Uterus (tissue), 3 donors: ENCODE measurements at regions not wholly inside any gene's neighbourhood (a gene's known extent, or its start where the extent isn't known, plus 50 kb on each side); places are given as distances from the start of the nearest gene placed in this dataset.

Experiments
- DNase-seq, 2 donors: peaks; one replicate each; pipeline ENCODE4 v3.0.0-alpha.2; 2019 to 2020
- H3K27ac ChIP-seq, 2 donors: fragments of 200-600 bp; sonication (generic); 1 replicate in 1 of 2; 2 replicates in 1 of 2; pipeline ENCODE4 v1.5.1; 2016 to 2018
- H3K27me3 ChIP-seq, 2 donors: fragments of 200-600 bp; sonication (generic); one replicate each; pipeline ENCODE4 v1.5.1; 2018 to 2019; ENCODE audit warnings: control low read depth in 1 of 2
- H3K36me3 ChIP-seq, 2 donors: fragments of 200-600 bp; sonication (generic); one replicate each; pipeline ENCODE4 v1.5.1; 2019; ENCODE audit warnings: control low read depth in 1 of 2
- H3K4me1 ChIP-seq, 2 donors: fragments of 200-600 bp; sonication (generic); one replicate each; pipeline ENCODE4 v1.5.1; 2018 to 2019; ENCODE audit warnings: control low read depth in 1 of 2
- H3K4me3 ChIP-seq, 2 donors: fragments of 200-600 bp; sonication (generic); 1 replicate in 1 of 2; 2 replicates in 1 of 2; pipeline ENCODE4 v1.5.1; 2018 to 2019; ENCODE audit warnings: mild to moderate bottlenecking in 1 of 2
- H3K9me3 ChIP-seq, 2 donors: fragments of 200-600 bp; sonication (generic); one replicate each; pipeline ENCODE4 v1.5.1; 2019; ENCODE audit warnings: control low read depth in 1 of 2
- CTCF ChIP-seq, 4 experiments: fragments of 200-600 bp in 2 of 4; fragments of 450-650 bp in 2 of 4; sonication (generic) in 2 of 4; IDR thresholded peaks; one replicate each; pipeline ENCODE4 v1.5.1; 2016 to 2019; ENCODE audit warnings: antibody characterized with exemption in 4 of 4, mild to moderate bottlenecking in 2 of 4, moderate library complexity in 1 of 4
- POLR2A ChIP-seq, 2 donors: fragments of 450-650 bp; IDR thresholded peaks; one replicate each; pipeline ENCODE4 v1.6.1; 2016; ENCODE audit warnings: antibody characterized with exemption in 2 of 2, mild to moderate bottlenecking in 1 of 2, moderate library complexity in 1 of 2
- intact Hi-C: fragments of 100-400 bp; cut with DNase I; formaldehyde crosslinking; loops from one replicate; pipeline ENCODE4 v1.15.1; 2023; ENCODE audit warnings: low total_unique reads
- donor health status: DM: yes; HTN: yes; CAD: no.

- Histone ChIP-seq H3K36me3 (no peaks in the 10 kb centered on the region), H3K27ac (no peak overlapping the region), H3K27me3 (no peaks in the 10 kb centered on the region), H3K9me3 (no peaks in the 10 kb centered on the region), H3K4me1 (no peaks in the 10 kb centered on the region), H3K4me3 (no peak overlapping the region)
- DNase-seq, result no peak
- intact Hi-C loops, result no loop called here
- TF ChIP-seq POLR2A (IDR thresholded peaks at IDR 0.05), result no peak
- TF ChIP-seq CTCF (IDR thresholded peaks at IDR 0.05), result peak in 1 of 4 experiments; percentile 6
Measured at GRCh38 chr7:125059861-125060456, 130.3 kb upstream of the POT1 start.

GRCh38 chr7:125057963-125058362, 128.3 kb upstream of the POT1 start:
- Histone ChIP-seq H3K27ac (no peak overlapping the region), H3K4me3 (no peak overlapping the region), H3K9me3 (no peaks in the 10 kb centered on the region), H3K27me3 (no peaks in the 10 kb centered on the region), H3K4me1 (no peaks in the 10 kb centered on the region), H3K36me3 (no peaks in the 10 kb centered on the region)
- TF ChIP-seq POLR2A (IDR thresholded peaks at IDR 0.05) (no peak), CTCF (IDR thresholded peaks at IDR 0.05) (no peak)
- intact Hi-C loops, result no loop called here
- no peak for DNase-seq

- Histone ChIP-seq H3K36me3 (no peaks in the 10 kb centered on the region), H3K9me3 (no peaks in the 10 kb centered on the region), H3K27ac (no peak overlapping the region), H3K4me3 (no peak overlapping the region), H3K4me1 (no peaks in the 10 kb centered on the region), H3K27me3 (no peaks in the 10 kb centered on the region)
- intact Hi-C loops, result no loop called here
- TF ChIP-seq POLR2A (IDR thresholded peaks at IDR 0.05) (no peak), CTCF (IDR thresholded peaks at IDR 0.05) (no peak)
- no peak for DNase-seq
Measured at GRCh38 chr7:125055376-125055775, 125.8 kb upstream of the POT1 start.

GRCh38 chr7:125046767-125047166, 117.1 kb upstream of the POT1 start:
- Histone ChIP-seq H3K27ac (no peak overlapping the region), H3K27me3 (no peaks in the 10 kb centered on the region), H3K9me3 (no peaks in the 10 kb centered on the region), H3K4me3 (no peak overlapping the region), H3K4me1 (no peaks in the 10 kb centered on the region), H3K36me3 (no peaks in the 10 kb centered on the region)
- intact Hi-C loops, result no loop called here
- no peak for TF ChIP-seq CTCF (IDR thresholded peaks at IDR 0.05)
- DNase-seq, result no peak

- no peak for DNase-seq
- H3K36me3 ChIP-seq, result no peaks in the 10 kb centered on the region
- H3K9me3 ChIP-seq, result no peaks in the 10 kb centered on the region
- TF ChIP-seq CTCF (IDR thresholded peaks at IDR 0.05), result no peak
- no peak for TF ChIP-seq POLR2A (IDR thresholded peaks at IDR 0.05)
- intact Hi-C loops, result no loop called here
- no peaks in the 10 kb centered on the region for H3K4me1 ChIP-seq
- no peaks in the 10 kb centered on the region for H3K27me3 ChIP-seq
- no peak overlapping the region for H3K4me3 ChIP-seq
- H3K27ac ChIP-seq, result no peak overlapping the region
Measured at GRCh38 chr7:125033506-125033905, 103.9 kb upstream of the POT1 start.
